Small intestine (tissue), 7 donors: ENCODE measurements at regions not wholly inside any gene's neighbourhood (a gene's known extent, or its start where the extent isn't known, plus 50 kb on each side); places are given as distances from the start of the nearest gene placed in this dataset.
A peak's percentile ranks its signal among the peaks of the same experiment; 100 is the strongest.

ENCODE experiments used
- DNase-seq, 2 donors: peaks; one replicate each; pipeline versions ENCODE4 v3.0.0 to v3.0.0-alpha.2; 2013
- FAIRE-seq: peaks from 2 replicates; lab custom pipeline; 2012; peaks lifted over from hg19 to GRCh38; lab: Jason Lieb, UNC
- H3K27ac ChIP-seq, 3 donors: one replicate each; pipeline ENCODE4 v1.5.1; 2013; ENCODE audit warnings: low read length in 2 of 3, mild to moderate bottlenecking in 2 of 3, control low read depth in 1 of 3, inconsistent platforms in 1 of 3, low read depth in 1 of 3, moderate library complexity in 1 of 3
- H3K27me3 ChIP-seq, 3 donors: one replicate each; pipeline ENCODE4 v1.6.1; 2013; ENCODE audit warnings: low read length in 3 of 3, inconsistent platforms in 1 of 3; ENCODE audit not compliant: control insufficient read depth in 3 of 3, insufficient read depth in 3 of 3
- H3K36me3 ChIP-seq, 3 donors: one replicate each; pipeline ENCODE4 v1.6.1; 2013; ENCODE audit warnings: low read length in 3 of 3, inconsistent platforms in 1 of 3, low read depth in 1 of 3, mild to moderate bottlenecking in 1 of 3, moderate library complexity in 1 of 3; ENCODE audit not compliant: control insufficient read depth in 3 of 3, insufficient read depth in 2 of 3
- H3K4me1 ChIP-seq, 3 donors: one replicate each; pipeline ENCODE4 v1.6.1; 2013; ENCODE audit warnings: low read length in 2 of 3, inconsistent platforms in 1 of 3, low read depth in 1 of 3, mild to moderate bottlenecking in 1 of 3, moderate library complexity in 1 of 3; ENCODE audit not compliant: control insufficient read depth in 3 of 3, insufficient read depth in 2 of 3
- H3K4me3 ChIP-seq, 3 donors: one replicate each; pipeline ENCODE4 v1.5.1; 2013; ENCODE audit warnings: low read length in 3 of 3, control low read depth in 1 of 3, inconsistent platforms in 1 of 3, low read depth in 1 of 3, mild to moderate bottlenecking in 1 of 3, moderate library complexity in 1 of 3
- H3K9me3 ChIP-seq, 2 donors: one replicate each; pipeline ENCODE4 v1.6.1; 2013; ENCODE audit warnings: low read depth in 1 of 2, low read length in 1 of 2; ENCODE audit not compliant: control insufficient read depth in 2 of 2, insufficient read depth in 1 of 2
- WGBS, 3 donors: extraction: QIAGEN DNeasy Blood & Tissue Kit; methylation state at CpG; one replicate each; pipeline ENCODE4 v1.1.7; 2013; 5-methylcytosine and 5-hydroxymethylcytosine counted together
- donor health status: healthy with polysubstance abuse.
- donor health status: control.
- donor health status: control.
- donor health status: Bipolar disorder and iron deficiency.
- donor health status: healthy.

DNA sequence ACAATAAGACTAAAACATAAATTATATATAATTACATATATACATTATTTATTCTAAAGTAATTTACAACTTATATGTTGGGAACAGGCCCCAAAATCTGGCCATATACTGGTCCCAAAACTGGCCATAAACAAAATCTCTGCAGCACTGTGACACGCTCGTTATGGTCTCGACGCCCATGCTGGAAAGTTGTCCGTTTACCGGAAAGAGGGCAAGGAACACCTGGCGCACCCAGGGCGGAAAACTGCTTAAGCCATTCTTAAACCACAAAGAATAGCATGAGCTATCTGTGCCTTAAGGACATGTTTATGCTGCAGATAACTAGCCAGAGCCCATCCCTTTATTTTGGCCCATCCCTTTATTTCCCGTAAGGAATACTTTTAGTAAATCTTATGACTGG, 164.9 kb downstream of the CENPW start:
- WGBS, 3 donors = 91 to 98% (median 96%) methylated on average over 9 of the region's 9 CpGs
- FAIRE-seq (no peak), DNase-seq (no peak)
- Histone ChIP-seq H3K27ac (no peak overlapping the region), H3K36me3 (no peaks in the 10 kb centered on the region), H3K27me3 (no peaks in the 10 kb centered on the region), H3K9me3 (peaks cover 0 to 4% of the 10 kb centered on the region in 2 donors), H3K4me1 (no peaks in the 10 kb centered on the region), H3K4me3 (no peak overlapping the region)

DNA sequence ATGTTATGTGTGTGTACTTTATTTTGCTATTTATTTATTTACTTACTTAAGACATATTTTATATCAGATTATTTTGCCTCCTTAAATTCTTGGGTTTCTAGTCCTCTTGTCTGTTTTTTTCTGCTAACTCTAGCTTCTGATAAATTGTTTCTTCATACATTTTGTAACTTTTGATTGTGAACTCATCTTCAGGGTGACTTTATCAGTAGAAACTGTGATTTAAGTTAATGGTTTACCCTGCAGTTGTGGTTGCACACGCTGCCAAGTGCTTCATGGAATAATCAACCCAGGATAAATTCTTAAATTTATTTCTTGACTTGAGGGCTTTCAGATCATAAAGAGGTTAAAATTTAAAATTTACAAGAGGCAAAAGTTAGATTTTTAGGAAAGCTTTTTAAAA, 173.3 kb downstream of the CENPW start:
- Histone ChIP-seq H3K27me3 (no peaks in the 10 kb centered on the region), H3K36me3 (no peaks in the 10 kb centered on the region), H3K9me3 (no peaks in the 10 kb centered on the region), H3K4me3 (no peak overlapping the region), H3K4me1 (no peaks in the 10 kb centered on the region), H3K27ac (no peak overlapping the region)
- DNase-seq = peak in 1 of 2 donors; percentile 23
- FAIRE-seq = no peak
- 11 to 56% (median 11%) methylated on average over 1 of the region's 1 CpG for WGBS, 3 donors

DNA sequence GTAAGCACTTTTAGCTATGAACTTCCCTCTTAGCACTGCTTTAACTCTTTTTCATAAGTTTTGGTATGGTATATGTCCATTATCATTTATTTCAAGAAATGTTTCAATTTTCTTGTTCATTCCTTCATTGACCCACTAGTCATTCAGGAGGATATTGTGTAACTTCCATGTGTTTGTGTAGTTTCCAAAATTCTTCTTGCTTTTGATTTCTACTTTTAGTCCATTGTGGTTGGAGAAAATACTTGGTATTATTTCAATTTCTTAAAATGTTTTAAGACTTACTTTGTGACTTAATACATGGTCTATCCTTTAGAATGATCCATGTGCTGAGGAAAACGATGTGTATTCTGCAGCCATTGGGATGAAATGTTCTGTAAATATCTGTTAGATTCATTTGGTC, 176.5 kb downstream of the CENPW start:
- no peaks in the 10 kb centered on the region for H3K27me3 ChIP-seq
- 69 to 85% (median 71%) methylated on average over 1 of the region's 1 CpG for WGBS, 3 donors

DNA sequence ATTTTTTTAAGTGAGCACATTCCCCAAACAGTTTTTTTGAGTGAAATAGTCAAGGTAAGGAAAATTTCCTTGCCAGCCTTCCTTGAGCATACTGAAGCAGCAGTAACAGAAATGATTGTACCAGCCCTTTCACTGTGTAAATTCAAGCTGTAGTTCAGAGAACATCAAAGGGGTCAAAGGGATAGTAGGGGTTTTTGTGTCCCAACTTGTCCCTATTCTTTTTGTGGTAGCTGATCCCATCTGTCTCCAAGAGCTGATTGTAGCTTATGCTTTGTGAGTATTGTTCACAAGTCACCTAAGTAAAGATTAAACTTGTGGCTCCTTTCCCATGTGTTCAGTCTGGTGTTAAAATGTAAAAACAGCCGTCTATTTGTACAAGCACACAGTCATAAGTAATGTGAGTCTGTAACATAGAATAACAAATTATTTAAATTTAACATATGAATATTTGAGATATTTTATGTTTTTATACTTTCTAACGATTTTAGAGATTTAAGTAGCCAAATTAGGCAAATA, 185.0 kb downstream of the CENPW start:
- H3K9me3 ChIP-seq = no peaks in the 10 kb centered on the region
- FAIRE-seq (no peak), DNase-seq (no peak)
- 35 to 61% (median 45%) methylated on average over 2 of the region's 2 CpGs for WGBS, 3 donors
- H3K4me3 ChIP-seq = no peak overlapping the region
- H3K27me3 ChIP-seq = no peaks in the 10 kb centered on the region
- peaks cover 0 to 5% (median 0%) of the 10 kb centered on the region in 3 donors for H3K4me1 ChIP-seq
- H3K36me3 ChIP-seq = no peaks in the 10 kb centered on the region
- H3K27ac ChIP-seq = no peak overlapping the region

More for the DNA sequence above, 176.5 kb downstream of the CENPW start:
- Histone ChIP-seq H3K4me1 (no peaks in the 10 kb centered on the region), H3K27ac (no peak overlapping the region), H3K4me3 (no peak overlapping the region), H3K36me3 (no peaks in the 10 kb centered on the region), H3K9me3 (no peaks in the 10 kb centered on the region)
- DNase-seq (no peak), FAIRE-seq (no peak)

DNA sequence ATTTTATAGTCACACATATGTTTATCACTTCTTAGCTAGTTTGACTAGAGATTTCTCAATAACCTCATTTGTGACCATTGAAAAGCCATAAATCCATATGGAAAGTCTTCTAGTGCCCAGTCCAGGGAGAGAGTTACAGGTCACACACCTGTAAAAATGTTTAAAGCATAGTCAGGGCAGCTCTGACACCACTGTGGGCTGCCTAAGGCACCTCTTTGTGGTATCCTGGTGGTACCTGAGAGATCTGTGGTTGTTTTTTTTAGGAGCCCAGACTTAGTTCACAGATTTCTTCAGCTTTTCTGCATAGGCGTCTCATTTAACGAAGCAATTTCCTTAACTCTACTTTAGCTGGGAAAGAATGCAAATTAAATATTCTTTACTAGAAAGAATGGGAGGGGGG, 186.6 kb downstream of the CENPW start:
- FAIRE-seq (no peak), DNase-seq (no peak)
- Histone ChIP-seq H3K9me3 (no peaks in the 10 kb centered on the region), H3K36me3 (no peaks in the 10 kb centered on the region), H3K27me3 (no peaks in the 10 kb centered on the region), H3K4me1 (peaks cover 0 to 16% (median 0%) of the 10 kb centered on the region in 3 donors), H3K4me3 (no peak overlapping the region), H3K27ac (no peak overlapping the region)
- 94 to 95% (median 95%) methylated on average over 2 of the region's 2 CpGs for WGBS, 3 donors

DNA sequence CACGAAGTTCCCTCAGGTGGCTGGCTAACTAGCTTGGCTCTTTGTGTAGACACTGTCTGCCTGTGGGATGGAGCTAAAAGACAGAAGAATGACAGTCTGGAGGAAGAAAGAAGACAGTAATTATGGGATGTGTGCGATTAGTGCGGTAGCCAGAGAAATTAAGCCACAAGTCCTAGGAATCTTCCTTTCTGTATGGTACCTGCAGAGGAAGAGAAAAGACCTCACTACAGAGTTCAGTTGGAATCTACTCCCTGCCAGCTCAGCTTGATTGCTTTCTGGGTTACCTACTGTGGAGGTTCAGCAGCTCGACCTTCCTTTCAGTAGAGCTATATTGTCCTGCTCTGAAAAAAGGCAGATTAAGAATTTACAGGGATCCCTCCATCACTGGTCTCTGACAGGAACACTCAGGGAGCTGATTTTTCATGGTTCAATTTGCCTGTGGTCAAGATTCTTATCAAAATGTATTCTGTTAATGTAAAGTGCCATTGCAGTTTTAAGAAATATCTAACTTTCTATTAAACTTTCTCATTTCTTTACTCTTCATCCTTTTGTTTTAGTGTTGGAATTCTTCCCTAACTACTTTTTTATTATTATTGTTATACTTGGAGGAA, 187.2 kb downstream of the CENPW start:
- 64 to 72% (median 67%) methylated on average over 4 of the region's 4 CpGs for WGBS, 3 donors
- no peak overlapping the region for H3K4me3 ChIP-seq
- FAIRE-seq (no peak), DNase-seq (no peak)
- H3K4me1 ChIP-seq = peaks cover 0 to 22% (median 0%) of the 10 kb centered on the region in 3 donors
- no peaks in the 10 kb centered on the region for H3K9me3 ChIP-seq
- H3K27me3 ChIP-seq = no peaks in the 10 kb centered on the region
- no peak overlapping the region for H3K27ac ChIP-seq
- H3K36me3 ChIP-seq = no peaks in the 10 kb centered on the region

DNA sequence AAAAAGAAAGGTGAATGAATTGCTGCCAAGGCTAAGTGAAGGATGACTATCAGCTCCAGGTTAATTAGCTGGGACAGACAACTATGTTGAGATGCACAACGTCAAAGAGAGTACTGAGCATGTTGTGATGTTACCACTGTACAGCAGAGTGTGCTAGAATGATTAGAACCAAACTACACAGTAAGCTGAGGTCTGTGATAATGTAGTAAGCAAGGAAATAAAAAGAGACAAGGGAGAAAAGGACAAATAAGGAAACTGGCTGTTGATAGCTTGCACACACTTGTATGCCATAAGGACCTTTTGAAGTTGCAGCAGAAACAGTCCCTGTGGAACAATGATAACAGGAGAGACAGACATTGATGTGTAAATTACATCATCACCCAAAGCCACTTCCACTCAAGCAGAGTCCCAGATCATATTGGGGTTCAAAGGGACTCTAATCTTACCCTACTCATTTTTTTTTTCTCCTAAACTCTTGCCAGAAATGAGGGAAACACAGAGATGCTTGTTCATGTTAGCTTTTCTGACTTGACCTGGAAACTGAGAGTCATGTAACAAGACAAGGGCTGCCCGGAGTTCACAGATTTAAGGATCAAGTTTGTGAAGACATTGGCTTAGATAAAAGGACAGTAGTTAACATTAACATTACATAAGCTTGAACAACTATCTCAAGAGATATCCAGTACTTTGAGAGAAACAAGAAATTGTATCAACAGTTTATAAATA, 189.9 kb downstream of the CENPW start:
- Histone ChIP-seq H3K36me3 (no peaks in the 10 kb centered on the region), H3K27ac (peak overlapping the region in 1 of 3 donors; percentile 68), H3K27me3 (no peaks in the 10 kb centered on the region), H3K4me1 (peaks cover 0 to 33% (median 0%) of the 10 kb centered on the region in 3 donors), H3K9me3 (no peaks in the 10 kb centered on the region), H3K4me3 (no peak overlapping the region)
- FAIRE-seq (no peak), DNase-seq (peak in 1 of 2 donors; percentile 5)
- WGBS, 3 donors = 54 to 76% (median 71%) methylated on average over 2 of the region's 2 CpGs

DNA sequence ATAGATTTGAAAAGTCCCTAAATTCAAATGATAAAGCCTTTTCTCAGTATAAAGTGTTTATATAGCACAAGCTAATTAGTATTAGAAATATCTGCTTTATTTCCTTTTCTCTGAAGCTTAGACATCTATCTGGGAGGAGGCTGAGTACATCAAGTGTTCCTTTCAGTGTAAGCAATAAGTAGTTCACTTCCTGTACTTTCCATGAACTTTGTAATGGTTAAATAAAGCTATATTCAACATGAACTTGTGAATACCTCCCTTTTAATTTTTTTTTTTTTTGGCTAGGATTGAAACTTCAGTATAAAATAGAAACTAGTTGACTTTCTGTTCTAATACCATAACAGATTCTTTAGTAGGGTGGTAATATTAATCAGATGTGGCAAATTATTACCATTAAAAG, 190.9 kb downstream of the CENPW start:
- Histone ChIP-seq H3K27ac (peak overlapping the region in 1 of 3 donors; percentile 68), H3K36me3 (no peaks in the 10 kb centered on the region)
- FAIRE-seq = no peak

More for the DNA sequence above, 190.9 kb downstream of the CENPW start:
- no peaks in the 10 kb centered on the region for H3K27me3 ChIP-seq
- peak; percentile 46 to 52 for DNase-seq
- no peak overlapping the region for H3K4me3 ChIP-seq
- no peaks in the 10 kb centered on the region for H3K9me3 ChIP-seq
- peaks cover 0 to 38% (median 0%) of the 10 kb centered on the region in 3 donors for H3K4me1 ChIP-seq
